Left kidney (tissue), 1 donor: ENCODE measurements at regions not wholly inside any gene's neighbourhood (a gene's known extent, or its start where the extent isn't known, plus 50 kb on each side); places are given as distances from the start of the nearest gene placed in this dataset.
"Not testable (repeated sequence)": the region's sequence is repeated elsewhere in the genome, so short reads cannot be mapped to it uniquely, and the experiment has no call there.

Experiments used
- DNase-seq: peaks from one replicate; pipeline ENCODE4 v3.0.0-alpha.2; 2013

- no peak for DNase-seq
These were observed 64.8 kb upstream of the TBC1D3K start for GRCh38 chr17:37859451-37859850.

GRCh38 chr17:37858391-37858790, 65.8 kb upstream of the TBC1D3K start:
- DNase-seq, result not testable (repeated sequence)

DNA sequence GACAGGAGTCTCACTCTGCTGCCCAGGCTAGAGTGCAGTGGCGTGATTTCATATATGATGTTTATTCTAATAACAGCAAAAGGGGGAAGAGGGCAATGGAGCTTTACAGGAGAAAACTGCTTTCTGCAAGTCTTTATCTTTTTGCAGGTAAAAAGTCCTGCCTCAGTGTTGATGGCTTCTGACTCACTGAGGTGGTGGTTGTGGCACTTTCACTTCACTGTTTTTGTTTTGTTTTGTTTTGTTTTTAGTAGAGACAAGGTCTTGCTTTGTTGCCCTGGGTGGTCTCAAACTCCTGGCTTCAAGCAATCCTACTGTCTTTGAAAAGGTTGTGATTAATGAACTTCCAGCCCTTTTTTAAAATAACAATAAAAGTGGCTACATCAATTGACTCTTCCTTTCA, 68.0 kb upstream of the TBC1D3K start:
- no peak for DNase-seq

GRCh38 chr17:37849617-37849972, 74.6 kb upstream of the TBC1D3K start:
- DNase-seq, result no peak

GRCh38 chr17:37848690-37849616, 75.3 kb upstream of the TBC1D3K start:
- no peak for DNase-seq

DNA sequence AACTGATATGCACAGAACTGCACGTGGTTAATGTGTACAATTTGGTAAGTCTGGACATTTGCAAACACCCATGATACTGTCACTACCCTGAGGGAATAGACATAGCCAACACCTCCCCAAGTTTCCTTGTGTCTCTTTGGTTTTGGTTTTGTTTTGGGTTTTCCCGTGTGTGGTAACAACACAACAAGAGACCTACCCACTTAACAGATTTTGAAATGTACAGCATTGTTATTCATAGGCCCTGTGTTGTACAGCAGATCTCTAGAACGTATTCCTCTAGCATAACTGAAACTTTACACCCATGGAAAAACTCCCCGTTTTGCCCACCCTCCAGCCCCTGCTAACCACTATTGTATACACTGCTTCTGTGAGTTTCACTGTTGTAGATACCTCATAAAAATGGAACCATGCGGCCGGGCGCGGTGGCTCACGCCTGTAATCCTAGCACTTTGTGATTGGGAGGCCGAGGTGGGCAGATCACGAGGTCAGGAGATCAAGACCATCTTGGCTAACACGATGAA, 76.3 kb upstream of the TBC1D3K start:
- no peak for DNase-seq

DNA sequence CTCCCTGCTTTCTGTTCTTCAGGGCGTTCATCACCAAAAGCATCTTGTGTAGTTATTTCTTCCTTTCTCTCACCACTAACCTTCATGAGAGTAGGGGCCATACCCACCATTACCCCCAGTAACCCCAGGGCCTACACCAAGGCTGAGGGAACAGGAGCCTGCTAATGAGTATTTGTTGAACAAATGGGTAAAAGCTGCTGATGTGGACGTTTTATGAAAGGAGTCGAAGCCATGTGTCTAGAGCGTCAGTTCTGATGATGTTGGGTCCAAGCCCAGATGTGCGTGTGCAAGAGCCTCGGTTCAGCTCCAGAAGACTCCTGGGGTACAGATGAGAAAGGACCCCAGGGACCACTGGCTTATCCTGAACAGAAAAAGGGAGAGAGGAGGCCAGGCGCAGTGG, 77.1 kb upstream of the TBC1D3K start:
- no peak for DNase-seq

- no peak for DNase-seq
These were observed 79.3 kb upstream of the TBC1D3K start for GRCh38 chr17:37844977-37845293.

- no peak for DNase-seq
These were observed 79.8 kb upstream of the TBC1D3K start for GRCh38 chr17:37844158-37844976.

- no peak for DNase-seq
These were observed 81.8 kb upstream of the TBC1D3K start for GRCh38 chr17:37842401-37842800.

DNA sequence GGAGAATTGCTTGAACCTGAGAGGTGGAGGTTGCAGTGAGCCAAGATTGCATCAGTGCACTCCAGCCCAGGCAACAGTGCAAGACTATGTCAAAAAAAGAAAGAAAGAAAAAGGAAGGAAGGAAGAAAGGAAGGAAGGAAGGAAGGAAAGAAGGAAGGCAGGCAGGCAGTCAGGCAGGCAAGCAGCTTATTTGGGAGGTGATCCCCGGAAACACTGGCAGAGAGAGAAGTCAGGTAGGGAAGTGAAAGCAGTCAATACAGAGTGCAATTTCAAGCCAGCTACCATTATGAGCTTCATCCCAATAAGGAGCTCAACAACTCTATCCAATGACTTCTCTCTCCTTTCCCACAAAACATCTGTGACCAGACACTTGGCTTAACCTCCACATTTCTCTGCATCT, 83.0 kb upstream of the TBC1D3K start:
- no peak for DNase-seq

GRCh38 chr17:37840576-37840975, 83.6 kb upstream of the TBC1D3K start:
- no peak for DNase-seq

DNA sequence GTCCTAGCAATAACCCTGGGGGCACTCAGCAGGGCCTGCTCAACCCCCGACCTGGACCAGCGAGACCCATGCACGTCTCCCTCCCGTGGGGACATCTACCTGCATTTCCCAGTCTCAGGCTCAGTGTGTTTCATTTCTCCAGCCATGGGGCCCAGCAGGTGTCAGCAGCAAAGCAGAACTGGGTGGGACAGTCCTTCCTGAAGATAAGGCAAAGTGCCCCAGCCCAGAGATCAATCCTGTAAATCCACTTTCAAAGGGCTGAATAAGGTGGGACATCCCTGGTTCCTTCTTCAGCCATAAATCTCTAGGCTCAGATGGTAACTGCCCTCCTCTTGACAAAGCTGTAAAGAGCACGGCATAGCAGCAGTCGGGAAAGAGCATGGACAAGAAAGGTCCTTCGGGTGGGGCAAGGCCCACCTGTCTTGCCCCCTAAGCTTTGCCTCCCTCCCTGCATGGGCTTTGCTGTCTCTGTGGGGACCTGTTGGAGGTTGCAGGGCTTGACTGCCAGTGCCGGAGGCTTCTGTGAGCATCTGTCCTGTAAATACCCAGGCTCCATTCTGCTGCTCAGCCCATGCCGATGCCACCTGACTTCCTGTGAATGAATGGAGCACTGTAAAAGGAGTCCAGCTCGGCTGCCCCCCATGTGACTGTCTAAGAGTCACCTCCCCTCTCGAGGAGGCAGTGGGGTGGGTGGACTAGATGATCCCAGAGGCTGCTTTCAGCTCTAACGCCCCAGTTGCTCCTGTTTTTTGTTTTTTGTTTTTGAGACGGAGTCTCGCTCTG, 84.8 kb upstream of the TBC1D3K start:
- DNase-seq, result no peak

GRCh38 chr17:37838276-37838675, 85.9 kb upstream of the TBC1D3K start:
- DNase-seq, result no peak

GRCh38 chr17:37836593-37836992, 87.6 kb upstream of the TBC1D3K start:
- DNase-seq, result no peak

GRCh38 chr17:37834168-37834567, 89.3 kb upstream of the HNF1B start:
- no peak for DNase-seq

DNA sequence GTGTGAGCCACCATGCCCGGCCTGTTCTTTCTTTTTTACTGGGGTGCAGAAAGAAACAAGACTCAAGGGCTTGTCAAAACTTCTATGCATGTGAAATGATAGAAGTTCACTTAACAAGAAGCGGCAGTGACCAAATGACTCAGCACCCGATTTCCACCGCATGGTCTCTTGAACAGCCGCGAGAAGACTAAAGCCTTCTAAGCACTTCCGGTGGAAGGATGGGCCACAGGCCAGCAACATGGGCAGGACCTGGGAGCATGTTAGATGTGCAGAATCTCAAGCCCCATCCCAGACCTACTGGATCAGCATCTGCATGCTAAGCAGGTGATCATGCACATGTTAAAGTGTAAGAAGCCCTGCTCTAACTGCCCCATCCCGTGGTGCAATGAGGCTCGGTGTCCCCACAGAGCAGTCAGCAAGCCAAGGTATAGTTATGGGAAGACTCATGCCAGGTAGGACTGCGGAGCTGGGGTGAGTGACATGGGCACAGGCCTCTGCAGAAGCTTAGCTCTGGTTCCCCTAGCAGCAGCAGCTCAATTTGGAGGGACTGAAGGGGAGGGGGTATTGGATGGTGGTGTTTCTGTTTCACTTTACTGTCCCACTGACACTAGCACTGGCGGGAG, 88.5 kb upstream of the HNF1B start:
- DNase-seq, result no peak

GRCh38 chr17:37831986-37832385, 87.1 kb upstream of the HNF1B start:
- no peak for DNase-seq

GRCh38 chr17:37831492-37831891, 86.6 kb upstream of the HNF1B start:
- no peak for DNase-seq

GRCh38 chr17:37830151-37830993, 85.5 kb upstream of the HNF1B start:
- peak; percentile 67 for DNase-seq

GRCh38 chr17:37829592-37830123, 84.8 kb upstream of the HNF1B start:
- DNase-seq, result no peak
